Osteoblast (primary cell): ENCODE measurements at regions not wholly inside any gene's neighbourhood (a gene's known extent, or its start where the extent isn't known, plus 50 kb on each side); places are given as distances from the start of the nearest gene placed in this dataset.

Experiments used
- DNase-seq: peaks from one replicate; pipeline ENCODE4 v3.0.0; 2011; ENCODE audit warnings: low spot score, mixed read lengths; ENCODE audit not compliant: insufficient read length; ENCODE audit errors: missing footprints
- H2AFZ ChIP-seq: 2 replicates; pipeline ENCODE4 v1.6.0; 2011; ENCODE audit warnings: mild to moderate bottlenecking, low read length
- H3K27ac ChIP-seq: 2 replicates; pipeline ENCODE4 v1.5.1; 2011; ENCODE audit warnings: mild to moderate bottlenecking, low read depth, low read length, moderate library complexity
- H3K27me3 ChIP-seq: 2 replicates; pipeline ENCODE4 v1.6.0; 2012; ENCODE audit warnings: mild to moderate bottlenecking, control low read depth, inconsistent platforms, low read length, moderate library complexity; ENCODE audit not compliant: insufficient read depth
- H3K36me3 ChIP-seq: 2 replicates; pipeline ENCODE4 v1.5.1; 2011; ENCODE audit warnings: mild to moderate bottlenecking, low read length, control low read depth, moderate library complexity; ENCODE audit not compliant: insufficient read depth
- H3K4me1 ChIP-seq: 2 replicates; pipeline ENCODE4 v1.5.1; 2011; ENCODE audit warnings: mild to moderate bottlenecking, low read length, control low read depth, moderate library complexity; ENCODE audit not compliant: insufficient read depth
- H3K4me2 ChIP-seq: 2 replicates; pipeline ENCODE4 v1.6.0; 2011; ENCODE audit warnings: mild to moderate bottlenecking, low read length; ENCODE audit not compliant: insufficient read depth
- H3K4me3 ChIP-seq: fragments of 200-600 bp; sonication (generic); 3 replicates; pipeline ENCODE4 v1.5.1; 2012; ENCODE audit warnings: mild to moderate bottlenecking, low read length, inconsistent platforms; ENCODE audit not compliant: insufficient read depth
- H3K79me2 ChIP-seq: 2 replicates; pipeline ENCODE4 v1.6.0; 2012; ENCODE audit warnings: mild to moderate bottlenecking, low read length, control low read depth, inconsistent platforms; ENCODE audit not compliant: insufficient read depth
- H3K9me3 ChIP-seq: 2 replicates; pipeline ENCODE4 v1.5.1; 2011; ENCODE audit warnings: low read depth, low read length, control low read depth
- H4K20me1 ChIP-seq: 2 replicates; pipeline ENCODE4 v1.6.0; 2012; ENCODE audit warnings: mild to moderate bottlenecking, low read length, control low read depth; ENCODE audit not compliant: insufficient read depth
- CTCF ChIP-seq: IDR thresholded peaks from 2 replicates; pipeline ENCODE4 v1.5.1; 2011; ENCODE audit warnings: mild to moderate bottlenecking, low read depth, low read length, moderate library complexity; ENCODE audit errors: extremely low read depth

GRCh38 chr11:79678780-79679452, 238.1 kb upstream of the TENM4 start:
- H3K27ac ChIP-seq: no peak overlapping the region
- H3K36me3 ChIP-seq: no peaks in the 10 kb centered on the region
- H3K9me3 ChIP-seq: no peaks in the 10 kb centered on the region
- DNase-seq: no peak
- TF ChIP-seq CTCF: no peak
- no peaks in the 10 kb centered on the region for H3K4me1 ChIP-seq
- H3K79me2 ChIP-seq: no peaks in the 10 kb centered on the region
- no peak overlapping the region for H3K4me2 ChIP-seq
- no peak overlapping the region for H2AFZ ChIP-seq
- no peaks in the 10 kb centered on the region for H3K27me3 ChIP-seq
- no peaks in the 10 kb centered on the region for H4K20me1 ChIP-seq
- no peak overlapping the region for H3K4me3 ChIP-seq

- Histone ChIP-seq H3K36me3 (no peaks in the 10 kb centered on the region), H2AFZ (no peak overlapping the region), H3K79me2 (no peaks in the 10 kb centered on the region), H4K20me1 (no peaks in the 10 kb centered on the region), H3K4me1 (no peaks in the 10 kb centered on the region), H3K4me2 (no peak overlapping the region), H3K4me3 (no peak overlapping the region), H3K27me3 (no peaks in the 10 kb centered on the region), H3K9me3 (no peaks in the 10 kb centered on the region), H3K27ac (no peak overlapping the region)
- TF ChIP-seq CTCF: no peak
- no peak for DNase-seq
These were observed 235.6 kb upstream of the TENM4 start for GRCh38 chr11:79676396-79676795.

- Histone ChIP-seq H3K27ac (no peak overlapping the region), H3K9me3 (no peaks in the 10 kb centered on the region), H3K27me3 (no peaks in the 10 kb centered on the region), H3K4me3 (no peak overlapping the region), H3K36me3 (no peaks in the 10 kb centered on the region), H3K4me2 (no peak overlapping the region), H4K20me1 (no peaks in the 10 kb centered on the region), H3K4me1 (no peaks in the 10 kb centered on the region), H2AFZ (no peak overlapping the region), H3K79me2 (no peaks in the 10 kb centered on the region)
- no peak for TF ChIP-seq CTCF
- no peak for DNase-seq
These were observed 234.3 kb upstream of the TENM4 start for GRCh38 chr11:79675081-79675480.

- Histone ChIP-seq H3K4me2 (no peak overlapping the region), H3K4me1 (no peaks in the 10 kb centered on the region), H3K27ac (no peak overlapping the region), H3K27me3 (no peaks in the 10 kb centered on the region), H3K79me2 (no peaks in the 10 kb centered on the region), H3K36me3 (no peaks in the 10 kb centered on the region), H4K20me1 (no peaks in the 10 kb centered on the region), H2AFZ (no peak overlapping the region), H3K4me3 (no peak overlapping the region), H3K9me3 (no peaks in the 10 kb centered on the region)
- TF ChIP-seq CTCF: no peak
- DNase-seq: no peak
These were observed 232.0 kb upstream of the TENM4 start for GRCh38 chr11:79672786-79673185.
